ENCODE measurements at regions not wholly inside any gene's neighbourhood (a gene's known extent, or its start where the extent isn't known, plus 50 kb on each side); places are given as distances from the start of the nearest gene placed in this dataset.
A peak's percentile ranks its signal among the peaks of the same experiment; 100 is the strongest.

DNA sequence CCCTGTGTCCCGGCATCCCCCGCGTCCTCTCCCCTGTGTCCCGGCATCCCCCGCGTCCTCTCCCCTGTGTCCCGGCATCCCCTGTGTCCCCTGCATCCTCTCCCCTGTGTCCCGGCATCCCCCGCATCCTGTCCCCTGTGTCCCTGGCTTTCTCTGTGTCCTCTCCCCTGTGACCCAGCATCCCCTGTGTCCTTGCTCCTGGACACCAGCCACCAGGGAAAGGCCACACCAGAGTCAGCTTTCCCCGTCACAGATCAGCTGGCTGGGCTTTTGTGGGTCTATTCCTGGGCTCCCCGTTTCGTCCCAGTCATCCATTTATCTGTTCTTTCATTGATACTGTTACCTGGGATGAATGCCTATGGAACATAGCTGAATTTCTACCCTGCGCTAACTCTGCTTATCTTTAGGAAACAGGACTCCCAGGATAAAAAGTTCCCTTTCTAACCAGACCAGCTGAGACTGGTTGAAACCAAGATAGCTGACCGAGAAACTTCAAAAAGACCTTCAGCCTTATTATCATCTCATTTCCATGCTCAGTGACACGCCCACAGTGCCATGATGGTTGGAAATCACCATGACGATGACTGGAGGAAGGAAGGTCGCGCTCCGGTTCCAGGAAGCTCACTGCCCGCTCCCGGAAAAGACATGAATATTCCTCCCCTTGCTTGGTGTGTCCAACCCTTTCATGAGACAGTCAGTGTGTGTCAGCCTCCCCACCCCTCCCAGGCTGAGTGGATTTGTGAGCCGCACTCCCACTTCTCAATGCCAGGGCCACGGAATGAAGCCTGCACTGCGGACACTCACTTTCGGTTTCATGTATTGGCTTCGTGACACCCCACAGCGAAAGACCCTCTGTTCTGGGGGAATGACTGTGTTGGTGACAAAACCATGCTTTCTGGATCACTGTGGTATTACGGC is 276.4 kb upstream of the SFSWAP start (continued):
- TF ChIP-seq, protein P1, sequence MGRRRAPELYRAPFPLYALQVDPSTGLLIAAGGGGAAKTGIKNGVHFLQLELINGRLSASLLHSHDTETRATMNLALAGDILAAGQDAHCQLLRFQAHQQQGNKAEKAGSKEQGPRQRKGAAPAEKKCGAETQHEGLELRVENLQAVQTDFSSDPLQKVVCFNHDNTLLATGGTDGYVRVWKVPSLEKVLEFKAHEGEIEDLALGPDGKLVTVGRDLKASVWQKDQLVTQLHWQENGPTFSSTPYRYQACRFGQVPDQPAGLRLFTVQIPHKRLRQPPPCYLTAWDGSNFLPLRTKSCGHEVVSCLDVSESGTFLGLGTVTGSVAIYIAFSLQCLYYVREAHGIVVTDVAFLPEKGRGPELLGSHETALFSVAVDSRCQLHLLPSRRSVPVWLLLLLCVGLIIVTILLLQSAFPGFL (CRISPR knock-in tag; IDR thresholded peaks at IDR 0.05) = no peak
- TF ChIP-seq ESRRA (IDR thresholded peaks at IDR 0.05; ENCODE audit: borderline replicate concordance, low read depth) = peak; percentile 79
- TF ChIP-seq, protein P2, sequence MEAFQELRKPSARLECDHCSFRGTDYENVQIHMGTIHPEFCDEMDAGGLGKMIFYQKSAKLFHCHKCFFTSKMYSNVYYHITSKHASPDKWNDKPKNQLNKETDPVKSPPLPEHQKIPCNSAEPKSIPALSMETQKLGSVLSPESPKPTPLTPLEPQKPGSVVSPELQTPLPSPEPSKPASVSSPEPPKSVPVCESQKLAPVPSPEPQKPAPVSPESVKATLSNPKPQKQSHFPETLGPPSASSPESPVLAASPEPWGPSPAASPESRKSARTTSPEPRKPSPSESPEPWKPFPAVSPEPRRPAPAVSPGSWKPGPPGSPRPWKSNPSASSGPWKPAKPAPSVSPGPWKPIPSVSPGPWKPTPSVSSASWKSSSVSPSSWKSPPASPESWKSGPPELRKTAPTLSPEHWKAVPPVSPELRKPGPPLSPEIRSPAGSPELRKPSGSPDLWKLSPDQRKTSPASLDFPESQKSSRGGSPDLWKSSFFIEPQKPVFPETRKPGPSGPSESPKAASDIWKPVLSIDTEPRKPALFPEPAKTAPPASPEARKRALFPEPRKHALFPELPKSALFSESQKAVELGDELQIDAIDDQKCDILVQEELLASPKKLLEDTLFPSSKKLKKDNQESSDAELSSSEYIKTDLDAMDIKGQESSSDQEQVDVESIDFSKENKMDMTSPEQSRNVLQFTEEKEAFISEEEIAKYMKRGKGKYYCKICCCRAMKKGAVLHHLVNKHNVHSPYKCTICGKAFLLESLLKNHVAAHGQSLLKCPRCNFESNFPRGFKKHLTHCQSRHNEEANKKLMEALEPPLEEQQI (IDR thresholded peaks at IDR 0.05) = no peak
- TF ChIP-seq, protein P3, sequence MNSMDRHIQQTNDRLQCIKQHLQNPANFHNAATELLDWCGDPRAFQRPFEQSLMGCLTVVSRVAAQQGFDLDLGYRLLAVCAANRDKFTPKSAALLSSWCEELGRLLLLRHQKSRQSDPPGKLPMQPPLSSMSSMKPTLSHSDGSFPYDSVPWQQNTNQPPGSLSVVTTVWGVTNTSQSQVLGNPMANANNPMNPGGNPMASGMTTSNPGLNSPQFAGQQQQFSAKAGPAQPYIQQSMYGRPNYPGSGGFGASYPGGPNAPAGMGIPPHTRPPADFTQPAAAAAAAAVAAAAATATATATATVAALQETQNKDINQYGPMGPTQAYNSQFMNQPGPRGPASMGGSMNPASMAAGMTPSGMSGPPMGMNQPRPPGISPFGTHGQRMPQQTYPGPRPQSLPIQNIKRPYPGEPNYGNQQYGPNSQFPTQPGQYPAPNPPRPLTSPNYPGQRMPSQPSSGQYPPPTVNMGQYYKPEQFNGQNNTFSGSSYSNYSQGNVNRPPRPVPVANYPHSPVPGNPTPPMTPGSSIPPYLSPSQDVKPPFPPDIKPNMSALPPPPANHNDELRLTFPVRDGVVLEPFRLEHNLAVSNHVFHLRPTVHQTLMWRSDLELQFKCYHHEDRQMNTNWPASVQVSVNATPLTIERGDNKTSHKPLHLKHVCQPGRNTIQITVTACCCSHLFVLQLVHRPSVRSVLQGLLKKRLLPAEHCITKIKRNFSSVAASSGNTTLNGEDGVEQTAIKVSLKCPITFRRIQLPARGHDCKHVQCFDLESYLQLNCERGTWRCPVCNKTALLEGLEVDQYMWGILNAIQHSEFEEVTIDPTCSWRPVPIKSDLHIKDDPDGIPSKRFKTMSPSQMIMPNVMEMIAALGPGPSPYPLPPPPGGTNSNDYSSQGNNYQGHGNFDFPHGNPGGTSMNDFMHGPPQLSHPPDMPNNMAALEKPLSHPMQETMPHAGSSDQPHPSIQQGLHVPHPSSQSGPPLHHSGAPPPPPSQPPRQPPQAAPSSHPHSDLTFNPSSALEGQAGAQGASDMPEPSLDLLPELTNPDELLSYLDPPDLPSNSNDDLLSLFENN (IDR thresholded peaks at IDR 0.05; ENCODE audit: low read depth in 2 of 2, low read length in 2 of 2) = peak in 1 of 2 experiments; percentile 22; a peak in 1 of 4 replicates
- TF ChIP-seq, protein P4, sequence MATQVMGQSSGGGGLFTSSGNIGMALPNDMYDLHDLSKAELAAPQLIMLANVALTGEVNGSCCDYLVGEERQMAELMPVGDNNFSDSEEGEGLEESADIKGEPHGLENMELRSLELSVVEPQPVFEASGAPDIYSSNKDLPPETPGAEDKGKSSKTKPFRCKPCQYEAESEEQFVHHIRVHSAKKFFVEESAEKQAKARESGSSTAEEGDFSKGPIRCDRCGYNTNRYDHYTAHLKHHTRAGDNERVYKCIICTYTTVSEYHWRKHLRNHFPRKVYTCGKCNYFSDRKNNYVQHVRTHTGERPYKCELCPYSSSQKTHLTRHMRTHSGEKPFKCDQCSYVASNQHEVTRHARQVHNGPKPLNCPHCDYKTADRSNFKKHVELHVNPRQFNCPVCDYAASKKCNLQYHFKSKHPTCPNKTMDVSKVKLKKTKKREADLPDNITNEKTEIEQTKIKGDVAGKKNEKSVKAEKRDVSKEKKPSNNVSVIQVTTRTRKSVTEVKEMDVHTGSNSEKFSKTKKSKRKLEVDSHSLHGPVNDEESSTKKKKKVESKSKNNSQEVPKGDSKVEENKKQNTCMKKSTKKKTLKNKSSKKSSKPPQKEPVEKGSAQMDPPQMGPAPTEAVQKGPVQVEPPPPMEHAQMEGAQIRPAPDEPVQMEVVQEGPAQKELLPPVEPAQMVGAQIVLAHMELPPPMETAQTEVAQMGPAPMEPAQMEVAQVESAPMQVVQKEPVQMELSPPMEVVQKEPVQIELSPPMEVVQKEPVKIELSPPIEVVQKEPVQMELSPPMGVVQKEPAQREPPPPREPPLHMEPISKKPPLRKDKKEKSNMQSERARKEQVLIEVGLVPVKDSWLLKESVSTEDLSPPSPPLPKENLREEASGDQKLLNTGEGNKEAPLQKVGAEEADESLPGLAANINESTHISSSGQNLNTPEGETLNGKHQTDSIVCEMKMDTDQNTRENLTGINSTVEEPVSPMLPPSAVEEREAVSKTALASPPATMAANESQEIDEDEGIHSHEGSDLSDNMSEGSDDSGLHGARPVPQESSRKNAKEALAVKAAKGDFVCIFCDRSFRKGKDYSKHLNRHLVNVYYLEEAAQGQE (IDR thresholded peaks at IDR 0.05; ENCODE audit: borderline replicate concordance) = peak; percentile 99
- TF ChIP-seq, protein P4 (CRISPR knock-in tag; IDR thresholded peaks at IDR 0.05; ENCODE audit: low read depth) = no peak; the same call in 1 of the 2 replicates
- TF ChIP-seq, protein P5, sequence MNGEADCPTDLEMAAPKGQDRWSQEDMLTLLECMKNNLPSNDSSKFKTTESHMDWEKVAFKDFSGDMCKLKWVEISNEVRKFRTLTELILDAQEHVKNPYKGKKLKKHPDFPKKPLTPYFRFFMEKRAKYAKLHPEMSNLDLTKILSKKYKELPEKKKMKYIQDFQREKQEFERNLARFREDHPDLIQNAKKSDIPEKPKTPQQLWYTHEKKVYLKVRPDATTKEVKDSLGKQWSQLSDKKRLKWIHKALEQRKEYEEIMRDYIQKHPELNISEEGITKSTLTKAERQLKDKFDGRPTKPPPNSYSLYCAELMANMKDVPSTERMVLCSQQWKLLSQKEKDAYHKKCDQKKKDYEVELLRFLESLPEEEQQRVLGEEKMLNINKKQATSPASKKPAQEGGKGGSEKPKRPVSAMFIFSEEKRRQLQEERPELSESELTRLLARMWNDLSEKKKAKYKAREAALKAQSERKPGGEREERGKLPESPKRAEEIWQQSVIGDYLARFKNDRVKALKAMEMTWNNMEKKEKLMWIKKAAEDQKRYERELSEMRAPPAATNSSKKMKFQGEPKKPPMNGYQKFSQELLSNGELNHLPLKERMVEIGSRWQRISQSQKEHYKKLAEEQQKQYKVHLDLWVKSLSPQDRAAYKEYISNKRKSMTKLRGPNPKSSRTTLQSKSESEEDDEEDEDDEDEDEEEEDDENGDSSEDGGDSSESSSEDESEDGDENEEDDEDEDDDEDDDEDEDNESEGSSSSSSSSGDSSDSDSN (IDR thresholded peaks at IDR 0.05; ENCODE audit: borderline replicate concordance in 1 of 2, low read depth in 2 of 2, low read length in 2 of 2) = no peak
